Right ventricle myocardium superior (tissue), 1 donor: ENCODE measurements at regions not wholly inside any gene's neighbourhood (a gene's known extent, or its start where the extent isn't known, plus 50 kb on each side); places are given as distances from the start of the nearest gene placed in this dataset.

Source experiments
- ATAC-seq: fragments of 200-7000 bp; cut with Tn5 transposase; one replicate; pipeline ENCODE4 v1.9.1; 2020; ENCODE audit warnings: mild to moderate bottlenecking; ENCODE audit not compliant: poor library complexity
- DNase-seq: peaks from one replicate; pipeline ENCODE4 v3.0.0-alpha.2; 2020
- intact Hi-C: fragments of 100-400 bp; cut with DNase I; formaldehyde crosslinking; loops from one replicate; pipeline ENCODE4 v1.11.2; 2022
- donor health status: DM: no; HTN: yes; CAD: no; lungs with severe emphysema.

GRCh38 chr21:22554690-22555316 is 1556.6 kb downstream of the NCAM2 start:
- ATAC-seq: no peak
- no peak for DNase-seq
- intact Hi-C loops: no loop called here

- no peak for DNase-seq
- ATAC-seq: no peak
- intact Hi-C loops: no loop called here
Observed at GRCh38 chr21:22556829-22557228, 1558.6 kb downstream of the NCAM2 start.

GRCh38 chr21:22561946-22562345 is 1563.7 kb downstream of the NCAM2 start:
- DNase-seq (no peak), ATAC-seq (no peak)
- intact Hi-C loops: no loop called here

- DNase-seq (no peak), ATAC-seq (no peak)
- intact Hi-C loops: no loop called here
Observed at GRCh38 chr21:22573834-22574233, 1575.6 kb downstream of the NCAM2 start.

- intact Hi-C loops: no loop called here
- no peak for ATAC-seq
- no peak for DNase-seq
Observed at GRCh38 chr21:22575165-22575584, 1577.0 kb downstream of the NCAM2 start.

- ATAC-seq: no peak
- DNase-seq: no peak
- intact Hi-C loops: no loop called here
Observed at GRCh38 chr21:22579741-22580140, 1581.5 kb downstream of the NCAM2 start.

- ATAC-seq: no peak
- no peak for DNase-seq
- intact Hi-C loops: no loop called here
Observed at GRCh38 chr21:22582026-22582425, 1583.8 kb downstream of the NCAM2 start.

GRCh38 chr21:22584308-22584707 is 1586.1 kb downstream of the NCAM2 start:
- DNase-seq (no peak), ATAC-seq (no peak)
- intact Hi-C loops: no loop called here

GRCh38 chr21:22585558-22585957 is 1587.3 kb downstream of the NCAM2 start:
- no peak for DNase-seq
- intact Hi-C loops: no loop called here
- ATAC-seq: no peak

GRCh38 chr21:22597660-22598255 is 1599.5 kb downstream of the NCAM2 start:
- no peak for ATAC-seq
- no peak for DNase-seq
- intact Hi-C loops: no loop called here

GRCh38 chr21:22609802-22610201 is 1611.6 kb downstream of the NCAM2 start:
- ATAC-seq: no peak
- DNase-seq: no peak
- intact Hi-C loops: no loop called here

- no peak for ATAC-seq
- intact Hi-C loops: no loop called here
- DNase-seq: no peak
Observed at GRCh38 chr21:22627911-22628310, 1629.7 kb downstream of the NCAM2 start.

- no peak for DNase-seq
- ATAC-seq: no peak
- intact Hi-C loops: no loop called here
Observed at GRCh38 chr21:22630953-22631465, 1632.8 kb downstream of the NCAM2 start.

- no peak for ATAC-seq
- intact Hi-C loops: no loop called here
- DNase-seq: no peak
Observed at GRCh38 chr21:22632176-22632575, 1634.0 kb downstream of the NCAM2 start.

GRCh38 chr21:22649246-22649645 is 1651.0 kb downstream of the NCAM2 start:
- no peak for DNase-seq
- no peak for ATAC-seq
- intact Hi-C loops: no loop called here

GRCh38 chr21:22650226-22650625 is 1652.0 kb downstream of the NCAM2 start:
- ATAC-seq: no peak
- no peak for DNase-seq
- intact Hi-C loops: no loop called here

GRCh38 chr21:22657781-22658180 is 1659.6 kb downstream of the NCAM2 start:
- intact Hi-C loops: no loop called here
- DNase-seq: no peak
- no peak for ATAC-seq

- intact Hi-C loops: no loop called here
- ATAC-seq (no peak), DNase-seq (no peak)
Observed at GRCh38 chr21:22670148-22670547, 1671.9 kb downstream of the NCAM2 start.

- no peak for ATAC-seq
- intact Hi-C loops: no loop called here
- DNase-seq: no peak
Observed at GRCh38 chr21:22679207-22679606, 1681.0 kb downstream of the NCAM2 start.

GRCh38 chr21:22691658-22692057 is 1693.4 kb downstream of the NCAM2 start:
- DNase-seq: no peak
- ATAC-seq: no peak
- intact Hi-C loops: no loop called here

GRCh38 chr21:22703521-22703920 is 1705.3 kb downstream of the NCAM2 start:
- no peak for ATAC-seq
- intact Hi-C loops: no loop called here

More at GRCh38 chr21:22703521-22703920, 1705.3 kb downstream of the NCAM2 start:
- no peak for DNase-seq
